A673 (cell line): ENCODE measurements at regions not wholly inside any gene's neighbourhood (a gene's known extent, or its start where the extent isn't known, plus 50 kb on each side); places are given as distances from the start of the nearest gene placed in this dataset.
"Not testable (repeated sequence)": the region's sequence is repeated elsewhere in the genome, so short reads cannot be mapped to it uniquely, and the experiment has no call there.

Experiments used
- CTCF ChIP-seq: fragments of 300-800, 200-600 bp; sonication (generic); conservative IDR thresholded peaks from 2 replicates; pipeline ENCODE4 v1.5.1; 2017; ENCODE audit warnings: low read depth, mild to moderate bottlenecking, antibody characterized with exemption, low read length, moderate library complexity, mixed read lengths
- EZH2 ChIP-seq: fragments of 200-600 bp; sonication (generic); IDR thresholded peaks from 2 replicates; pipeline ENCODE4 v1.6.1; 2017; ENCODE audit warnings: borderline replicate concordance, low read depth, mild to moderate bottlenecking, mixed read lengths, antibody characterized with exemption, low read length; ENCODE audit not compliant: poor library complexity, severe bottlenecking

DNA sequence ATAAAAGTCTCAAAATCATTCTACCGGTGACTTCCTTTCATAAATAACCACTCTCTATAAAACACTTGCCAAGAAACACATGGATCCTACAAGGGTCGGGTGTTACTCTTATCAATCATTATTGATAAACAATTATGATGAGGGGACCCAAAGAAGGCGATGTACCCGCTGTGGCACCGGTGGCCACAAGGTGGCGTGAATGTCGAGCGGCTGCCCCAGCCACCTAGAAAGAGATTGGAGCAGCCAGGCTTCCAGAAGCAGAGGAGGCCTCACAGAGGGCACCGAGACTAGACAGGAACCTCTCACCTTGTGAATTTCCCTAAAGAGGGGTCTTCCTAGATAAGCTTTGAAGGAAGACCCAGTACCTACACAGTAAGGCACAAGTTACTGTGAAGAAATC, 80.5 kb upstream of the GOLGA6L6 start:
- TF ChIP-seq EZH2, CTCF: not testable (repeated sequence)
